ENCODE measurements at regions not wholly inside any gene's neighbourhood (a gene's known extent, or its start where the extent isn't known, plus 50 kb on each side); places are given as distances from the start of the nearest gene placed in this dataset.

DNA sequence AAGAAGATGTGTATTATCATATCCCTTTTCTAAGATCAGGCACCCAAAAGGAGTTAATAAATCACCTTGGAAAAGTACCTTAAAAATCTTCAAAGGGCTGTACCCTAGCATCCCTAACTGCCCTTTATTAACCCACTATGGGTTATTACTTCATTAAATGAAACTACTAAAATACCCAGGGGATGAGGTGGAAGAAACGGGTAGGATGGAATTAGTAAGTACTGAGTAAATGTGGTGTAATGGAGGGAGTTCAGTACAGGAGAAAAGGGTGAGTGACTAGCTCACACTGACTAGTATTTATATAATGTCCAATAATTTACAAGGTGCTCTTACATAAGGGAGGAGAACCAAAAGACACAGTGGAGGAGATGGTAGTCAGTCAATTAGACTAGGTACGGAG lies 51.0 kb upstream of the RASGEF1B start:
- DNase-seq = no peak

DNA sequence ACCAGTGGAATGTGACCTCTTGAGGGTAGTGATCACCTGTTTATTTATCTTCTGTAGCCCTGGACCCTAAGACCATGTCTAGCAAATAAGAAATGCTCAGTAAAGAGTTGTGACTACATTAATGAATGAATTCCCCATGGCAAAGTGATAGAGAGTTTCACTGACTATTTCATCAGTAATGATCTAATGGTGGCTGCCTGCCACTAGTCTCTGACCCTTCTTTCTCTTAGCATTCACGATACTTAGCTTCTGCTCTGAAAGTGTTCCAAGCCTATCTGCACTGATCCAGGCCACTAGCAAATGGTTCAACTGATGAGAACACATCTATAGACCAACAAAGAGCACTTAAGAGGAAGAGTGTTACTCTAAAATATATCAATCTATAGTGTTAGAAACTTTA lies 50.0 kb upstream of the RASGEF1B start:
- DNase-seq = no peak

Measured in NCI-H2029 (cell line).